ENCODE measurements at regions not wholly inside any gene's neighbourhood (a gene's known extent, or its start where the extent isn't known, plus 50 kb on each side); places are given as distances from the start of the nearest gene placed in this dataset.

DNA sequence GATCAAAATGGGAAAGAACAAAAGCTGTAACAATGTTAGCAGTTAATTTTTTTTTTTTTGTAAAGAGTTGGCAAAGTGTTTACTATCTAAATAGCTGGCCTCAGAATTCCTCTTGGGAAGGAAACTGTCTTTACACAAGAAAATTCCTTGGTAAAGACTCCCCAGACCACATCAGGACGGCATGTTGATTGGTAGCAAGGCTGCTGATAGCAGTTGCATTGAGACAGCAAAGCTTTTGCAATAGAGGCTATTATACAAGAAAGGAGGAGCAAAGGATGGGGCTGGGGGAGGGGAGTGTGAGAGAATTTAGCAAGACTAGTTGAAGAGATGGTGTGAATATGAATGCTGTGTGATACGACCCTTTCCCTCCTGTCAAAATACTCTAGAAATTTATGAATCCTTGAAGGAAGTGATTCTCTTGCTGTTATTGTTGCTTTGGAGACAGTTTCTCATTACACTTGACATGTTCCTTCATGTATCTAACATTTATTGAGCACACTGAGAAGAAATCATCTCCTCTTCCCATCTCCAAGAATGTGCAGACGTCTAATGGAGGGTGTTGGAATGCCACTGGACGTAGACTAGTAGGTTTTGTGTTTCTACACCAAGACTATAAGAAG, 355.6 kb downstream of the SIPA1L2 start:
- Histone ChIP-seq H3K27ac (peak overlapping the region in 1 of 4 donors; percentile 23), H3K4me3 (no peak overlapping the region), H3K9me3 (no peaks in the 10 kb centered on the region), H3K27me3 (no peaks in the 10 kb centered on the region), H3K4me1 (peaks cover 0 to 34% (median 20%) of the 10 kb centered on the region in 3 donors), H3K36me3 (no peaks in the 10 kb centered on the region)
- WGBS, 2 donors, result 41 to 43% methylated on average over 4 of the region's 4 CpGs
- no peak for DNase-seq
- intact Hi-C loops (cut with DNase I), result no loop called here
- no peak for TF ChIP-seq POLR2A (IDR thresholded peaks at IDR 0.05)
- TF ChIP-seq, protein P1, sequence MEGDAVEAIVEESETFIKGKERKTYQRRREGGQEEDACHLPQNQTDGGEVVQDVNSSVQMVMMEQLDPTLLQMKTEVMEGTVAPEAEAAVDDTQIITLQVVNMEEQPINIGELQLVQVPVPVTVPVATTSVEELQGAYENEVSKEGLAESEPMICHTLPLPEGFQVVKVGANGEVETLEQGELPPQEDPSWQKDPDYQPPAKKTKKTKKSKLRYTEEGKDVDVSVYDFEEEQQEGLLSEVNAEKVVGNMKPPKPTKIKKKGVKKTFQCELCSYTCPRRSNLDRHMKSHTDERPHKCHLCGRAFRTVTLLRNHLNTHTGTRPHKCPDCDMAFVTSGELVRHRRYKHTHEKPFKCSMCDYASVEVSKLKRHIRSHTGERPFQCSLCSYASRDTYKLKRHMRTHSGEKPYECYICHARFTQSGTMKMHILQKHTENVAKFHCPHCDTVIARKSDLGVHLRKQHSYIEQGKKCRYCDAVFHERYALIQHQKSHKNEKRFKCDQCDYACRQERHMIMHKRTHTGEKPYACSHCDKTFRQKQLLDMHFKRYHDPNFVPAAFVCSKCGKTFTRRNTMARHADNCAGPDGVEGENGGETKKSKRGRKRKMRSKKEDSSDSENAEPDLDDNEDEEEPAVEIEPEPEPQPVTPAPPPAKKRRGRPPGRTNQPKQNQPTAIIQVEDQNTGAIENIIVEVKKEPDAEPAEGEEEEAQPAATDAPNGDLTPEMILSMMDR (IDR thresholded peaks at IDR 0.05), result no peak

DNA sequence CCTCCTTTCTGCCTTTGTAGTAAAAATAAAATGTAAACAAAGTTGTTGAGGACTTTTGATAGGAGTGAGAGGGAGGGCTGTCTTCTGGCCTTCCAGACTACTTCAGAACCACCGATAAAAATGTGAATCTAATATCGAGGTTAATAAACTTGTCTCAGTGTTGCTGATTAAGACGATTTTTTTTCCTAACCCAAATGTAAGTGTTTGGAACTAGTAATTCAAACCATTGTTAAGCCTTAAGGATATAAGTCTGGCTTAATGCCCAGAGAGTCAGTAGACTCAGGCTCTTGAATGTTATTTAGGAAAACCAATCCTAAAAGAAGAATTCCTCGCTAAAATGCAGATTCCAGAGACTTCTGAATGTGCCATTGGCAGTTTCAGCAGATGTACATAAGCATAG, 356.9 kb downstream of the SIPA1L2 start:
- Histone ChIP-seq H3K9me3 (no peaks in the 10 kb centered on the region), H3K27ac (no peak overlapping the region), H3K4me3 (no peak overlapping the region), H3K27me3 (no peaks in the 10 kb centered on the region), H3K36me3 (no peaks in the 10 kb centered on the region), H3K4me1 (peaks cover 0 to 34% (median 20%) of the 10 kb centered on the region in 3 donors)
- no peak for TF ChIP-seq POLR2A (IDR thresholded peaks at IDR 0.05)
- TF ChIP-seq, protein P1 (IDR thresholded peaks at IDR 0.05), result no peak
- WGBS, 2 donors, result 17 to 20% methylated on average over 4 of the region's 4 CpGs
- no peak for DNase-seq
- intact Hi-C loops (cut with DNase I), result no loop called here

DNA sequence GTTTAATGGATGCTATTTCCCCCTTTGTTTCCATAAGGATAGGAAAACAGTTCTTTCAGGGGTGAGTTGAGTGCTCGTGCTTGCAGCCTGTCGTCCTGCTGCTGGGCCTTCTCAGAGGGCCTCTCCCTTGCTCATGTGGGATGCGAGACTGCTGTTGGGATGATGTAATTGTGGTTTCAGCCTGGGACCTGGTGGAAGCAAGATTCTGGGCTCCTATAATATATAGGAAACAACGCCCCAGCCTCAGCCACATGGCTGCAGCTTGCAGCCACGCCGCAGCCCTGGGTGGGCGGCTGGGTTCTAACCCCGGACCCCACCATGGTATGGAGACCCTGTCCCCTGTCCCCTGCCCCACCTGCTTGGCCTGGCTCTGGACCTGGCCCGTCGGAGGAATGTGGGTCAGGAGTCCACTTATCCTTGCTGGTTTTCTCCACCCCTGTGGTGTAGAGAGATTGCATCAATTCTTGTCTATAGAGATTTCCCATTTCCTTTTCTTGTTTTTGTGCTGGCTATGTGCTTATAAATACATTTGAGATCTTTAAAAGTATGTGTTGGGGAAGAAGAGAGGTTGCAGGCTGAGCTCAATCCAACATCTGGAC, 357.8 kb downstream of the SIPA1L2 start:
- no peaks in the 10 kb centered on the region for H3K36me3 ChIP-seq
- peaks cover 0 to 34% (median 20%) of the 10 kb centered on the region in 3 donors for H3K4me1 ChIP-seq
- H3K27me3 ChIP-seq, result no peaks in the 10 kb centered on the region
- H3K27ac ChIP-seq, result no peak overlapping the region
- no peak for DNase-seq
- no peaks in the 10 kb centered on the region for H3K9me3 ChIP-seq
- no peak for TF ChIP-seq POLR2A (IDR thresholded peaks at IDR 0.05)
- TF ChIP-seq, protein P1 (IDR thresholded peaks at IDR 0.05), result no peak
- intact Hi-C loops (cut with DNase I), result no loop called here
- no peak overlapping the region for H3K4me3 ChIP-seq
- WGBS, 2 donors, result 58 to 72% methylated on average over 5 of the region's 10 CpGs

DNA sequence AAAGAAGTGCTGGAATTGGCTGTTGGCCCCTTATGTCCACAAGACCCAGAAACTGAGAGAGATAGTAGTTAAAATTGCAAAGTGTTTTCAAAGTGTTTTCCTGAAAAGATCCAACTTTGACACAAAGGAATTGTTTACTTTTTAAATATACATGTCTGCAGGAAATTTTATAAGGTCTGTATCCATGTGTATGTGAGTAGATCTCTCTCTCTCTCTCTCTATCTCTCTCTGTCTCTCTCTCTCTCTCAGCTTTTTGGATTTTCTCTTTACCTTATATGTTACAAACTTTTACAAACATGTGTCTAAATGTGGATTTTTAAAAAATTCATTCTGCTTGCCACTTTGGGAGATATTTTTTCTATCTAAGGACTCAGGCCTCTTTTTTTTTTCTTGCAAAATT, 358.6 kb downstream of the SIPA1L2 start:
- Histone ChIP-seq H3K36me3 (no peaks in the 10 kb centered on the region), H3K9me3 (no peaks in the 10 kb centered on the region), H3K27ac (no peak overlapping the region), H3K27me3 (no peaks in the 10 kb centered on the region), H3K4me1 (peaks cover 0 to 34% (median 20%) of the 10 kb centered on the region in 3 donors), H3K4me3 (no peak overlapping the region)
- DNase-seq, result no peak
- intact Hi-C loops (cut with DNase I), result no loop called here
- no peak for TF ChIP-seq POLR2A (IDR thresholded peaks at IDR 0.05)
- TF ChIP-seq, protein P1 (IDR thresholded peaks at IDR 0.05), result no peak

DNA sequence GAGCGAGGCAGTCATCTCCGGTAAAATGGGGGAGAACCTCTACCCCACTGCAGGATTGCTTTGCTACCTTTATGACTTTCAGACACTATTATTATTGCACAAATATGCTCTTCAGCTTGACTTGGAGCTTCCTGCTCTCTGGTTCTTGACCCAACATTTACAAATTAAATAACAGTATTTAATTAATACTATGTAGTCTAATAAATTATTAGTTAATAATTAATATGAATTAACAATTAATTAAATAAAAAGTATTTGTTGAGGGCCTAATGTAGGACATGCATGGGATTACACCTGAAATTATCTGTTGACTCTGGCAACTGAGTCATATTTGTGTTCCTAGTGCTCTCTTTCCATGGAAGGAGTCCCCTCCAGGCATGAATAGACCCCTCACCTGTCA, 359.9 kb downstream of the SIPA1L2 start:
- WGBS, 2 donors, result 95 to 100% methylated on average over 1 to 2 of the region's 2 CpGs

More for the DNA sequence above, 359.9 kb downstream of the SIPA1L2 start:
- Histone ChIP-seq H3K27me3 (no peaks in the 10 kb centered on the region), H3K4me3 (no peak overlapping the region), H3K27ac (no peak overlapping the region), H3K9me3 (no peaks in the 10 kb centered on the region), H3K4me1 (peaks cover 0 to 30% (median 20%) of the 10 kb centered on the region in 3 donors), H3K36me3 (no peaks in the 10 kb centered on the region)
- no peak for DNase-seq
- TF ChIP-seq, protein P1 (IDR thresholded peaks at IDR 0.05), result no peak
- no peak for TF ChIP-seq POLR2A (IDR thresholded peaks at IDR 0.05)
- intact Hi-C loops (cut with DNase I), result no loop called here
